OCI-LY1 (cell line): ENCODE measurements at regions not wholly inside any gene's neighbourhood (a gene's known extent, or its start where the extent isn't known, plus 50 kb on each side); places are given as distances from the start of the nearest gene placed in this dataset.

Experiments used
- H2AFZ ChIP-seq: fragments of 200-600 bp; sonication (generic), shearing (Covaris generic); 2 replicates; pipeline ENCODE4 v1.6.0; 2014; ENCODE audit warnings: antibody characterized with exemption, mild to moderate bottlenecking, low read length
- H3F3A ChIP-seq: fragments of 200-600 bp; sonication (generic), shearing (Covaris generic); 2 replicates; pipeline ENCODE4 v1.6.0; 2014; ENCODE audit warnings: mild to moderate bottlenecking, antibody characterized with exemption, low read length, moderate library complexity; ENCODE audit not compliant: insufficient read depth
- H3K27ac ChIP-seq: fragments of 200-600 bp; sonication (generic); 2 replicates; pipeline ENCODE4 v1.5.1; 2014; ENCODE audit warnings: low read length, mixed run types, mild to moderate bottlenecking, low read depth; ENCODE audit not compliant: poor library complexity, severe bottlenecking
- H3K27me3 ChIP-seq: fragments of 200-600 bp; sonication (generic); 2 replicates; pipeline ENCODE4 v1.6.0; 2014; ENCODE audit warnings: antibody characterized with exemption, mild to moderate bottlenecking, low read length, moderate library complexity; ENCODE audit not compliant: insufficient read depth
- H3K36me3 ChIP-seq: fragments of 200-600 bp; sonication (generic); 2 replicates; pipeline ENCODE4 v1.6.1; 2014; ENCODE audit warnings: mild to moderate bottlenecking, antibody characterized with exemption, low read length, moderate library complexity, mixed read lengths; ENCODE audit not compliant: insufficient read depth
- H3K4me1 ChIP-seq: fragments of 200-600 bp; sonication (generic); 2 replicates; pipeline ENCODE4 v1.5.1; 2014; ENCODE audit warnings: mild to moderate bottlenecking, low read length, moderate library complexity; ENCODE audit not compliant: insufficient read depth, severe bottlenecking
- H3K4me2 ChIP-seq: fragments of 200-600 bp; sonication (generic), shearing (Covaris generic); 2 replicates; pipeline ENCODE4 v1.6.1; 2014; ENCODE audit warnings: low read length
- H3K4me3 ChIP-seq: fragments of 200-600 bp; sonication (generic); 2 replicates; pipeline ENCODE4 v1.5.1; 2014; ENCODE audit warnings: low read length, low read depth, mild to moderate bottlenecking, mixed read lengths; ENCODE audit not compliant: poor library complexity, severe bottlenecking
- H3K79me2 ChIP-seq: fragments of 200-600 bp; shearing (Covaris generic); 2 replicates; pipeline ENCODE4 v1.6.1; 2016; ENCODE audit warnings: mixed run types, low read length, mixed read lengths; ENCODE audit not compliant: insufficient read depth
- H3K9ac ChIP-seq: fragments of 200-600 bp; sonication (generic), shearing (Covaris generic); 2 replicates; pipeline ENCODE4 v1.6.1; 2014; ENCODE audit warnings: mild to moderate bottlenecking, low read length, mixed read lengths
- H3K9me2 ChIP-seq: fragments of 200-600 bp; sonication (generic), shearing (Covaris generic); 2 replicates; pipeline ENCODE4 v1.6.1; 2014; ENCODE audit warnings: low read depth, mild to moderate bottlenecking, low read length, mixed read lengths
- H3K9me3 ChIP-seq: fragments of 200-600 bp; shearing (Covaris generic); 2 replicates; pipeline ENCODE4 v1.6.1; 2014; ENCODE audit warnings: low read length, mixed read lengths
- H4K20me1 ChIP-seq: fragments of 200-600 bp; sonication (generic), shearing (Covaris generic); 2 replicates; pipeline ENCODE4 v1.6.0; 2016; ENCODE audit warnings: mild to moderate bottlenecking, low read length; ENCODE audit not compliant: insufficient read depth
- EZH2 ChIP-seq: fragments of 200-600 bp; sonication (generic), shearing (Covaris generic); IDR thresholded peaks from 2 replicates; pipeline ENCODE4 v1.8.0; 2017; ENCODE audit warnings: borderline replicate concordance, mixed run types, mild to moderate bottlenecking, antibody characterized with exemption, low read length, moderate library complexity, mixed read lengths
- TF ChIP-seq, protein P1 (sequence below): fragments of 200-600 bp; sonication (generic), shearing (Covaris generic); IDR thresholded peaks from 2 replicates; pipeline ENCODE4 v1.5.1; 2017; ENCODE audit warnings: mild to moderate bottlenecking, antibody characterized with exemption, low read length, moderate library complexity, mixed read lengths

DNA sequence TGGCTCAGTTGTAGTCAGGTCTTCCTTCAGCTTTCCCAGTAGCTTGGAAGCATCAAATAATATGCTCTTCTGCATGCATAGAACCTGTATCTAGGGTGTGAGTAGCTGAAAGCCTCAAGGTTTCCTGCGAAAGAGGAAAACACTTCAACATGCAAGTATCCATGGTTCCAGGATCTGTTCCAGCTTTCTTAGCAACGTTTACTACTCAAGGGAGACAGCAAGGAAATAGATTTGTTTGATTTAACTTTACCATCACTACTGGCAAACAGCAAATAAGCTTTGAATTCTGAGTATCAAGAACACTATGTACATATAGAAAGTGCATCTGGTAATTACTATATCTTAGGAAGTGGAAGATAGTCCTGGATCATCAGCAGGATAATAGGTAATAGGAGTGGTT lies 341.0 kb downstream of the PRR16 start:
- H3K36me3 ChIP-seq = no peaks in the 10 kb centered on the region
- no peaks in the 10 kb centered on the region for H3K79me2 ChIP-seq
- TF ChIP-seq, protein P1, sequence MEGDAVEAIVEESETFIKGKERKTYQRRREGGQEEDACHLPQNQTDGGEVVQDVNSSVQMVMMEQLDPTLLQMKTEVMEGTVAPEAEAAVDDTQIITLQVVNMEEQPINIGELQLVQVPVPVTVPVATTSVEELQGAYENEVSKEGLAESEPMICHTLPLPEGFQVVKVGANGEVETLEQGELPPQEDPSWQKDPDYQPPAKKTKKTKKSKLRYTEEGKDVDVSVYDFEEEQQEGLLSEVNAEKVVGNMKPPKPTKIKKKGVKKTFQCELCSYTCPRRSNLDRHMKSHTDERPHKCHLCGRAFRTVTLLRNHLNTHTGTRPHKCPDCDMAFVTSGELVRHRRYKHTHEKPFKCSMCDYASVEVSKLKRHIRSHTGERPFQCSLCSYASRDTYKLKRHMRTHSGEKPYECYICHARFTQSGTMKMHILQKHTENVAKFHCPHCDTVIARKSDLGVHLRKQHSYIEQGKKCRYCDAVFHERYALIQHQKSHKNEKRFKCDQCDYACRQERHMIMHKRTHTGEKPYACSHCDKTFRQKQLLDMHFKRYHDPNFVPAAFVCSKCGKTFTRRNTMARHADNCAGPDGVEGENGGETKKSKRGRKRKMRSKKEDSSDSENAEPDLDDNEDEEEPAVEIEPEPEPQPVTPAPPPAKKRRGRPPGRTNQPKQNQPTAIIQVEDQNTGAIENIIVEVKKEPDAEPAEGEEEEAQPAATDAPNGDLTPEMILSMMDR = no peak
- no peak for TF ChIP-seq EZH2
- H3F3A ChIP-seq = no peaks in the 10 kb centered on the region
- H3K27me3 ChIP-seq = no peaks in the 10 kb centered on the region
- H3K9ac ChIP-seq = no peak overlapping the region
- H4K20me1 ChIP-seq = no peaks in the 10 kb centered on the region
- no peak overlapping the region for H3K4me2 ChIP-seq
- H3K27ac ChIP-seq = no peak overlapping the region
- no peaks in the 10 kb centered on the region for H3K9me2 ChIP-seq
- H3K9me3 ChIP-seq = no peaks in the 10 kb centered on the region
- H3K4me3 ChIP-seq = no peak overlapping the region
- no peak overlapping the region for H2AFZ ChIP-seq
- no peaks in the 10 kb centered on the region for H3K4me1 ChIP-seq

DNA sequence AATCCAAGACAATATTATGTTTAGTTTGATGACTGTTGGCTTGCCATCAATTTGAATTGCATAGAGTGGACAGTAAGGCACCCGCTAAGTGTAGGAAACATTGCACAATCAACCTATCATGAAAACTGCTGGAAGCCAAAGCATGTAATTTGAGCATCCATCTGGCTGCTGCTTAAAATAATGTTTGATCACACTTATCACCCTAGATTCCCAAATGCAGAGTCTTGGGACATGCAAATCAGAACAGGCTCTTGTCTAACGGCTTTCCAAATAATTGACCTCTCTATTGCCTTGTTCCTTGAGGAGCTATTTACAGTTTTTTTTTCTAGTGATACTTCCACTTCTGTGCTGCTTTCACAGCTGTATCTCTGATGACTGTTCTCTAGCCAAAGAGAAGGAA lies 342.1 kb downstream of the PRR16 start:
- H3K4me3 ChIP-seq = no peak overlapping the region
- no peaks in the 10 kb centered on the region for H3K27me3 ChIP-seq
- H3K9me2 ChIP-seq = no peaks in the 10 kb centered on the region
- no peak overlapping the region for H3K9ac ChIP-seq
- H4K20me1 ChIP-seq = no peaks in the 10 kb centered on the region
- no peaks in the 10 kb centered on the region for H3F3A ChIP-seq
- no peaks in the 10 kb centered on the region for H3K36me3 ChIP-seq
- TF ChIP-seq EZH2 = no peak
- TF ChIP-seq, protein P1 = no peak
- no peak overlapping the region for H3K4me2 ChIP-seq
- no peaks in the 10 kb centered on the region for H3K9me3 ChIP-seq
- H2AFZ ChIP-seq = no peak overlapping the region
- H3K79me2 ChIP-seq = no peaks in the 10 kb centered on the region
- H3K4me1 ChIP-seq = no peaks in the 10 kb centered on the region
- no peak overlapping the region for H3K27ac ChIP-seq

DNA sequence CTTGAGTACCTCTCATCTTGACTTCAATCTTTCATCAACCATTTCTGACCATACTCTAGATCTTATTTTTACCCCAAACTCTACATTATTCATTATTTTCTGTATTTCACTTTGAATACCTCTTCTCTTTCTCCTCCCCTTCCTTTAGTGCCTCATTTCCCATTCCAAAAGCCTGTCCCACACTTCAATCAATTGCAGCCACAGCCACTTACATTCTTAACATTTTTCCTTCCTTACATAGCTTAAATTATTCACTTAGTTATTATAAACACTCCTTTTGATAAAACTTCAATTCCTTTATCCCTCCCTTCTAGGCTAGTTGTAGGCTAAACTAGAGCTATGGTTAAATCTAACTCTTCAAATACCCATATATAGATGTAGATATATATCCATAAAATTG lies 344.0 kb downstream of the PRR16 start:
- Histone ChIP-seq H3K9me2 (no peaks in the 10 kb centered on the region), H3K79me2 (no peaks in the 10 kb centered on the region), H3K36me3 (no peaks in the 10 kb centered on the region), H3K4me2 (no peak overlapping the region), H4K20me1 (no peaks in the 10 kb centered on the region), H3K4me3 (no peak overlapping the region), H3K9ac (no peak overlapping the region), H3K27me3 (no peaks in the 10 kb centered on the region), H3K4me1 (no peaks in the 10 kb centered on the region), H3K27ac (no peak overlapping the region), H3K9me3 (no peaks in the 10 kb centered on the region), H3F3A (no peaks in the 10 kb centered on the region), H2AFZ (no peak overlapping the region)
- TF ChIP-seq EZH2 = no peak
- TF ChIP-seq, protein P1 = no peak
